Thoracic aorta (tissue), 2 donors: ENCODE measurements at regions not wholly inside any gene's neighbourhood (a gene's known extent, or its start where the extent isn't known, plus 50 kb on each side); places are given as distances from the start of the nearest gene placed in this dataset.

Source experiments
- ATAC-seq: fragments of 150-250 bp; one replicate; pipeline ENCODE4 v1.8.0; 2017; ENCODE audit warnings: low read depth; ENCODE audit not compliant: insufficient number of reproducible peaks, low FRiP score
- DNase-seq: peaks from one replicate; pipeline ENCODE4 v3.0.0-alpha.2; 2020; ENCODE audit warnings: low spot score
- H3K27ac ChIP-seq, 2 donors: fragments of 200-600 bp; sonication (generic); 1 replicate in 1 of 2; 2 replicates in 1 of 2; pipeline ENCODE4 v1.5.1; 2016; ENCODE audit warnings: mild to moderate bottlenecking in 2 of 2, moderate library complexity in 2 of 2
- H3K27me3 ChIP-seq: fragments of 200-600 bp; sonication (generic); replicated peaks from 2 replicates; pipeline ENCODE4 v1.6.0; 2016; ENCODE audit warnings: mild to moderate bottlenecking; ENCODE audit not compliant: insufficient read depth
- H3K36me3 ChIP-seq: fragments of 200-600 bp; sonication (generic); one replicate; pipeline ENCODE4 v1.5.1; 2016
- H3K4me1 ChIP-seq, 2 donors: fragments of 200-600 bp; sonication (generic); 1 replicate in 1 of 2; 2 replicates in 1 of 2; pipeline versions ENCODE4 v1.5.1 to v1.6.0; 2016; ENCODE audit warnings: low read depth in 2 of 2, mild to moderate bottlenecking in 1 of 2; ENCODE audit not compliant: control insufficient read depth in 1 of 2
- H3K4me3 ChIP-seq: fragments of 200-600 bp; sonication (generic); 2 replicates; pipeline ENCODE4 v1.5.1; 2016; ENCODE audit warnings: mild to moderate bottlenecking
- H3K9me3 ChIP-seq: fragments of 200-600 bp; sonication (generic); 2 replicates; pipeline ENCODE4 v1.5.1; 2016
- CTCF ChIP-seq: fragments of 200-600 bp; sonication (generic); IDR thresholded peaks from one replicate; pipeline ENCODE4 v1.5.1; 2019; ENCODE audit warnings: antibody characterized with exemption

GRCh38 chr17:73956595-73957465, 246.6 kb upstream of the RPL38 start:
- H3K4me3 ChIP-seq: no peak overlapping the region
- no peaks in the 10 kb centered on the region for H3K9me3 ChIP-seq
- no peaks in the 10 kb centered on the region for H3K36me3 ChIP-seq
- TF ChIP-seq CTCF: peak; percentile 12
- no peak overlapping the region for H3K27ac ChIP-seq
- peaks cover 0 to 13% of the 10 kb centered on the region in 2 donors for H3K4me1 ChIP-seq
- H3K27me3 ChIP-seq: no peaks in the 10 kb centered on the region
- DNase-seq (no peak), ATAC-seq (no peak)

GRCh38 chr17:73957564-73957963, 245.9 kb upstream of the RPL38 start:
- no peak overlapping the region for H3K27ac ChIP-seq
- peaks cover 0 to 5% of the 10 kb centered on the region in 2 donors for H3K4me1 ChIP-seq
- H3K9me3 ChIP-seq: no peaks in the 10 kb centered on the region
- ATAC-seq: no peak
- no peaks in the 10 kb centered on the region for H3K36me3 ChIP-seq
- no peaks in the 10 kb centered on the region for H3K27me3 ChIP-seq
- no peak for TF ChIP-seq CTCF
- DNase-seq: no peak
- H3K4me3 ChIP-seq: no peak overlapping the region

GRCh38 chr17:73958453-73958852, 245.0 kb upstream of the RPL38 start:
- DNase-seq (no peak), ATAC-seq (no peak)
- Histone ChIP-seq H3K4me3 (no peak overlapping the region), H3K9me3 (no peaks in the 10 kb centered on the region), H3K27me3 (no peaks in the 10 kb centered on the region), H3K36me3 (no peaks in the 10 kb centered on the region), H3K4me1 (no peaks in the 10 kb centered on the region), H3K27ac (no peak overlapping the region)
- no peak for TF ChIP-seq CTCF

DNA sequence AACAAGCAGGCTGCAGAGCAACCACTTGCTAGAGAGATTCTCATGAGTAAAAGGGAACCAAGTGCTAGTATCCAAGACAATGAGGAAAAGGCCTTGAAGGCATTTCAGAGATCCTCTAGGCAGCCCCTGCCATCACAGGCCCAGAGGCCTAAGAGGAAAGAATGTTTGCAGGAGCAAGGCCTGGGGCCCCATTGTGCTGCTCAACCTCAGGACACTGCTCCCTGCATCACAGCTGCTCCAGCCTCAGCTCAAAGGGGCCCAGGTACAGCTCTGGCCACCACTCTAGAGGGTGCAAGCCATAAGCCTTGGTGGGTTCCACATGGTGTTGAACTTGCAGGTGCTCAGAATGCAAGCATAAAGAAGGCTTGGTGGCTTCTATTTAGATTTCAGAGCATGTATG, 243.0 kb upstream of the RPL38 start:
- no peaks in the 10 kb centered on the region for H3K36me3 ChIP-seq
- H3K27me3 ChIP-seq: no peaks in the 10 kb centered on the region
- H3K9me3 ChIP-seq: no peaks in the 10 kb centered on the region
- no peaks in the 10 kb centered on the region for H3K4me1 ChIP-seq
- H3K4me3 ChIP-seq: no peak overlapping the region
- no peak for TF ChIP-seq CTCF
- DNase-seq: no peak
- ATAC-seq: no peak
- no peak overlapping the region for H3K27ac ChIP-seq

- Histone ChIP-seq H3K9me3 (no peaks in the 10 kb centered on the region), H3K36me3 (no peaks in the 10 kb centered on the region), H3K27me3 (no peaks in the 10 kb centered on the region), H3K4me3 (no peak overlapping the region), H3K4me1 (no peaks in the 10 kb centered on the region), H3K27ac (no peak overlapping the region)
- no peak for TF ChIP-seq CTCF
- DNase-seq (no peak), ATAC-seq (no peak)
Measured at GRCh38 chr17:73962308-73962707, 241.2 kb upstream of the RPL38 start.
